GM18861 (cell line): ENCODE measurements at regions not wholly inside any gene's neighbourhood (a gene's known extent, or its start where the extent isn't known, plus 50 kb on each side); places are given as distances from the start of the nearest gene placed in this dataset.

ENCODE experiments used
- ATAC-seq: cut with Tn5 transposase; IDR thresholded peaks from one replicate; pipeline ENCODE4 v1.9.1; 2021; ENCODE audit not compliant: unreplicated experiment

GRCh38 chr5:165665735-165666400 lies 2160.4 kb downstream of the MAT2B start:
- no peak for ATAC-seq

- no peak for ATAC-seq
Measured at GRCh38 chr5:165673499-165673898, 2168.1 kb downstream of the MAT2B start.

GRCh38 chr5:165695796-165696195 lies 2190.4 kb downstream of the MAT2B start:
- ATAC-seq: no peak

- no peak for ATAC-seq
Measured at GRCh38 chr5:165705960-165706359, 2200.5 kb downstream of the MAT2B start.

- no peak for ATAC-seq
Measured at GRCh38 chr5:165712011-165712410, 2206.6 kb downstream of the MAT2B start.

GRCh38 chr5:165714598-165714997 lies 2209.2 kb downstream of the MAT2B start:
- ATAC-seq: no peak

GRCh38 chr5:165720901-165721300 lies 2215.5 kb downstream of the MAT2B start:
- ATAC-seq: no peak

- ATAC-seq: no peak
Measured at GRCh38 chr5:165722401-165722800, 2217.0 kb downstream of the MAT2B start.

- no peak for ATAC-seq
Measured at GRCh38 chr5:165723931-165724330, 2218.5 kb downstream of the MAT2B start.

- ATAC-seq: no peak
Measured at GRCh38 chr5:165728425-165728824, 2223.0 kb downstream of the MAT2B start.

GRCh38 chr5:165735388-165735787 lies 2230.0 kb downstream of the MAT2B start:
- no peak for ATAC-seq

GRCh38 chr5:165739079-165739741 lies 2233.8 kb downstream of the MAT2B start:
- no peak for ATAC-seq

- no peak for ATAC-seq
Measured at GRCh38 chr5:165757791-165758190, 2252.4 kb downstream of the MAT2B start.

- ATAC-seq: no peak
Measured at GRCh38 chr5:165775111-165775510, 2269.7 kb downstream of the MAT2B start.

GRCh38 chr5:165779505-165779904 lies 2274.1 kb downstream of the MAT2B start:
- ATAC-seq: no peak

GRCh38 chr5:165780901-165781300 lies 2275.5 kb downstream of the MAT2B start:
- no peak for ATAC-seq

GRCh38 chr5:165781738-165782137 lies 2276.3 kb downstream of the MAT2B start:
- ATAC-seq: no peak

GRCh38 chr5:165783024-165783423 lies 2277.6 kb downstream of the MAT2B start:
- no peak for ATAC-seq

GRCh38 chr5:165786073-165786472 lies 2280.7 kb downstream of the MAT2B start:
- no peak for ATAC-seq

GRCh38 chr5:165795073-165795472 lies 2289.7 kb downstream of the MAT2B start:
- ATAC-seq: no peak

GRCh38 chr5:165805756-165806155 lies 2300.3 kb downstream of the MAT2B start:
- ATAC-seq: no peak

GRCh38 chr5:165808335-165808734 lies 2302.9 kb downstream of the MAT2B start:
- ATAC-seq: no peak

- ATAC-seq: no peak
Measured at GRCh38 chr5:165809914-165810313, 2304.5 kb downstream of the MAT2B start.
